ENCODE measurements at regions not wholly inside any gene's neighbourhood (a gene's known extent, or its start where the extent isn't known, plus 50 kb on each side); places are given as distances from the start of the nearest gene placed in this dataset.
"Not testable (repeated sequence)": the region's sequence is repeated elsewhere in the genome, so short reads cannot be mapped to it uniquely, and the experiment has no call there.

DNA sequence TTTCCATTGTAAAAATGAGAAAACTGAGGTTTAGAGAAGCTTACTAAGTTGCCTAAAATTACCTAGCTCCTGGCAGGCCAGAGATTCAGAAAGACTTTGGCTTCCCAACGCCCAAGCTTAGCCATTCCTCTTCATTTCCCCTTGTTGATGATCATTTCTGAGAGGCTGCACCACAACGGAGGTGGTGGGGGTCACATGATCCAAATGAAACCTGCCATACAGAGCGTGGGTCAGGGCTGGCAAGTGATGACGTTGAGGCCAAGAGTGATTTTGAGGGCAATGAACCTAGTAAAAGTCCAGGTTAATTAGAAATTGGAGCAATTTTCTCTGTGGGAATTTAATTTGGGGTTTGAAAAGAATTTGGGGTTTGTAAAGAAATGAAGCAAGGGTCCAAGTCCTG, 109.9 kb downstream of the TMEM182 start:
- no peak for DNase-seq (ENCODE audit: low spot score)

DNA sequence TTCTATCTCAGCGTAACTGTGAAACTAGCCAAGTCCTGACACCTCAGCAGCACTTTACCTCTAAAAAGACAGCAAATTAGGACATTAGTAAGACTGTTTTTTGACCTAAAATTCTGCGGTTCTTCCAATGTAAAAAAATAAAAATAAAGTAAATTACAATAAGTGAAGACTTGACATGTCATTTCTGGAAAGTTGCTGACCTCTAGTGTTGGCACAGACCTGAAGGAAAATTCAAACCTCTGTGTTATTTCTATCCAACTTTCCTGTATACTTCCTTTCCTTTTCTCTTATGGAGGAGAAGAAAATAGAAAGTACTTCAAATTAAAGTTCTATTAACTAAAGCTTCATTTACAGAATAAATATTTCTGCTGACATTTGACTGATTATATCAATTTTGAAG, 110.6 kb downstream of the TMEM182 start:
- DNase-seq (ENCODE audit: low spot score) = no peak

DNA sequence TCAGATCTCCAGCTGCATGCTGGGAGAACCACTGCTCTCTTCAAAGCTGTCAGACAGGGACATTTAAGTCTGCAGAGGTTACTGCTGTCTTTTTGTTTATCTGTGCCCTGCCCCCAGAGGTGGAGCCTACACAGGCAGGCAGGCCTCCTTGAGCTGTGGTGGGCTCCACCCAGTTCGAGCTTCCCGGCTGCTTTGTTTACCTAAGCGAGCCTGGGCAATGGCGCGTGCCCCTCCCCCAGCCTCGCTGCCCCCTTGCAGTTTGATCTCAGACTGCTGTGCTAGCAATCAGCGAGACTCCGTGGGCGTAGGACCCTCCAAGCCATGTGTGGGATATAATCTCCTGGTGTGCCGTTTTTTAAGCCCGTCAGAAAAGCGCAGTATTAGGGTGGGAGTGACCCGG, 117.7 kb downstream of the TMEM182 start:
- DNase-seq (ENCODE audit: low spot score) = not testable (repeated sequence)

DNA sequence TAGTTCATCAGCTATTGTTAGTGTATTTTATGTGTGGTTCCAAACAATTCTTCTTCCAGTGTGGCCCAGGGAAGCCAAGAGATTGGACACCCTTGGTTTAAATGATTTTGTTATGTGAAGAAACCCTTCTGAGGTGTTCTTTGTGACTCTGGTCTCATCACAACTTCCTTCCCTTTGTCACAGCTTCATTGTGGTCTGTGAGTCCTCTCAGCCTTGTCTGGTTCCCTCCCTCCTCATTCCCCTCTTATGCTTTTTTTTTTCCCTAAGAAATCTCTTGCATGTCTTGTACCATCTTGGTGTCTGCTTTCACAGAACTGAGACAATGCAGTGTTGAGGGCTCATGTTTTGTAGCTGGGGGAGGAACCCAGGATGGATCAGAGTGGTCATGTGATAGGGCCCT, 118.9 kb downstream of the TMEM182 start:
- no peak for DNase-seq (ENCODE audit: low spot score)

DNA sequence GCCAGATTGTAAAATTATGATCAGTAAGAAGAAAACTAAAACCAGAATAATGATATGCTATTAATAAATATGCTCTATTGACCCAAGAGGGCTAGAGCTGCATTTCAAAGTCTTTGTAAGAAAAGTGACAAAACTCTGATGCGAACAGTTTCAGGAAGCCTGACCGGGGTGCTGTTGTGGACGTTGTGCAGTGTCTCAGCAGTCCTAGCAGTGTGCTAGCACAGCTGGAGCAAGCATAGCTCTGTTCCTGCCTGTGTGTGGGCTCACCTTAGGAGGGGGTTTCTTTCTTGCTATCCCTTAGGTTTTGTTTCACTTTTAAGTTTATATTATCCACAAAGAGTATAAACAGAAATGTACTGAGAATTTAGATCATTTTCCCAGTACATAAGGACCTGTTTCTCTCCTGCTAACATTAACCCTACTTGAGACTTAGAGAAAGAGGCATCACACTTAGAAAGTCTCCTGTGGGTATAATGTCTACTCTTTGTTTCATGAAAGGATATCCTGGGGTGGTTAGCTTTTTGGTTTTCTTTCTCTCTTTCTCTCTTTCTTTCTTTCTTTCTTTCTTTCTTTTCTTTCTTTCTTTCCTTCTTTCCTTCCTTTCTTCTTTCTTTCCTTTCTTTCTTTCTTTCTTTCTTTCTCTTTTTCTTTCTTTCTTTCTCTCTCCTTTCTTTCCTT, 124.5 kb downstream of the TMEM182 start:
- no peak for DNase-seq (ENCODE audit: low spot score)

DNA sequence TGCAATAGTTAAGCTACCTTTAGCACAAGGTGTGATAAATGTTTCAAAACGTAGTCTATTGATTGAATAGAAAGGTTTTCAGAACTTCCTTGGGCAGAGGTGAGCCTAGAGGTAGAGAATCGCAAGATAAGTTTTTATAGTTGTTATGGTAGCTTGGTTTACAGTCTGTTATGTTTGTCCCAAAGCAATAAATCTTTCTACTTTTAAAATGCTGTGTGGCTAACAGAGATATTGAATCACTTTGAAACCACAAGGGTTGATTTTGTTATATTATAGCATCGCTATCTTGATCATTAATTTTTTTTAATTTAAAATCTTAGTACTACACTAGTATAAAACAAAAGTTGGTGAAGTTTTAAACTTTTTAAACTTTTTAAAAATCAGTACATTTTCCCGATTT, 126.7 kb downstream of the TMEM182 start:
- DNase-seq (ENCODE audit: low spot score) = no peak

DNA sequence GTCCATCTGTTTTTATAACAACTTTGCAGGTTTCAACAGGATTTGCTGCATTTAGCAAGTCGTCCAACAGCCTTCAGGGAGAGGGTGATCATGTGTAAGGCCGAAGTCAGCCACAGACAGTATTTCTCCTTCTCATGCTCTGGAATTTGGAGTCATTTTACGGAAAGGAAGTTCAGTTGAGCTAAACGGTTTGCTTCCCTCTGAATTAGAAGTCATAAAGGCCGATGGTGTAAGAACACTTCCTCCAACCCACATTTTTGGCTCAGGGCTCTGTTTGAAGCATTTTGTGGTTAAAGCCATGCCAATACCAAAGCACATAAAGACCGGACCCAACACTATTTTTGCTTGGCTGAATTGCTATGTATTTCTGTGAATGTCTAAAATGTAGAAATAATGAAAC, 129.5 kb downstream of the TMEM182 start:
- no peak for DNase-seq (ENCODE audit: low spot score)

DNA sequence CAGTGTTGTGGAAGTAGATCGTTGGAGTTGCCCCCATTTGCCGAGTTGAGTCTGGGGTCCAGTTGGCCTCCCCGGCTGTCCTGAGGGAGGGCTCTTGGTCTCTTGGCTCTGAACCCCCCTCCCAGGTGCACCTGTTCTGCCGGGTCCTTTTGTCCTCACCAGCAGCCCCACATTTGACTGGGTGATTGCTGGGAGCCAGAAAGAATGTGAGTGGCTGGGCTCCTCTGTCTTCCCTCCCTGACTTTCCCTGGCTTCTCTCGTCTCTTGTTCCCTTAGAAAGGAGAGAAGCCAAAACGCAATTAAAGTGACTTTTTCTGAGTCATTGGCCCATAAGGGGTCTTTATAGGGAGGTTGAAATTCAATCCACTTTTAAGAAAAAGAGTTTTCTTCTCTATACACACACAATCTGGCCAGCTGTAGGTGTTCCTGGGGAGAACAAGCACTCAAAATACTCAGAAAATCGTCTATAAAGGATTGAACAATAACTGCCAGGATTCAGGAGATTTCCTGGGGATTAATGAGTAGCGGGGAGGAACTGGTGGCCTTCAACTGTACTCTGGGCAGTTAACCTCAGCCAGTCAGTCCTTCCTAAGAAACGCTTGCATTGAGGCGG, 131.0 kb downstream of the TMEM182 start:
- DNase-seq (ENCODE audit: low spot score) = no peak

DNA sequence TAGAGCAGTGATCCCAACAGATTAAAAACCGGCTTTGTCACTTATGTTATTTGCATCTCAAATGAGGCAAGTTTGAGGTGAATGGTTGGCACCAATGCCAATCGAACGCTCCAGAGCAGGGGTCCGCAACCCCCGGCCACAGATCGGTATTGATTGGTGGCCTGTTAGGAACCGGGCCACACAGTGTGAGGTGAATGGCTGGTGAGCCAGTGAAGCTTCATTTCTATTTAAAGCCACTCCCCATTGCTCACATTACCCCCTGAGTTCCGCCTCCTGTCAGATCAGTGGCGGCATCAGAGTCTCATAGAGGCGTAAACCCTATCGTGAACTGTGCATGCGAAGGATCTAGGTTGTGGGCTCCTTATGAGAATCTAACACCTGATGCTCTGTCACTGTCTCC, 132.0 kb downstream of the TMEM182 start:
- no peak for DNase-seq (ENCODE audit: low spot score)

DNA sequence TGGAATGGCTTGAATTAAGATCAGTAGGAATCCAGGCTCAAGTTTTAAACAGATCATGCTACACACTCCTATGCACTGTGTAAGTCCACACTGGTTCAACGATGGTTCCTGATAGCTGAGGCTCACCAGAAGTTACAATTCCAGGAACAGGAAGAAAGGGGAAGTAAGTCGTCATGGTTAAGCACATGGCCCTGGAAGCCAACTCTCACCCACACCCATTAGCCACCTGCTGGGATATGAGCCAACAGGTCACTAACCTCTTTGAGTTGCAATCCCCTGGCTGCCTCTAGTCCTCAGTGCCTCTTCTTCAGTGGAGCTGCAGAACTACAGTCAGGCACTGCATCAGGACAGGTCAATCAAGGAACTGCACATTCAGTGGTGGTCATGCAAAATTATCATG, 133.5 kb downstream of the TMEM182 start:
- no peak for DNase-seq (ENCODE audit: low spot score)

DNA sequence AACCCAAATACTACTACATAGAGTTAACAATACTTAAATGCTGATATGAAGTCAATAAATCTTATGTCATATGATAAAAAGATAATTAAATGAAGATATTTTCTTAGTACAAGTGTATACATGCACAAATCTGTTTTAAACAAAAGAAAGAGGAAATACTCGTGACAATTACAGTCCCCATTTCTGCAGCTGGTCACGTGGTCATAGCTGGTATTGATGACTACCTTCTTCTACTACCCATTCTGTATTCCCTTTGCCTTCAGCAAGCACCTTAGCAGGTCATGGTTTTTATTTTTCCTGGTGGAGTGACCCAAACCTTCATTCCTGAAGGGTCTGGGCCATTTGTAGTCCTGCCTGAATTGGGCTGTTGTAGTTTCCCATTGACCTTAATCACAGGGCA, 147.4 kb downstream of the TMEM182 start:
- DNase-seq (ENCODE audit: low spot score) = not testable (repeated sequence)

DNA sequence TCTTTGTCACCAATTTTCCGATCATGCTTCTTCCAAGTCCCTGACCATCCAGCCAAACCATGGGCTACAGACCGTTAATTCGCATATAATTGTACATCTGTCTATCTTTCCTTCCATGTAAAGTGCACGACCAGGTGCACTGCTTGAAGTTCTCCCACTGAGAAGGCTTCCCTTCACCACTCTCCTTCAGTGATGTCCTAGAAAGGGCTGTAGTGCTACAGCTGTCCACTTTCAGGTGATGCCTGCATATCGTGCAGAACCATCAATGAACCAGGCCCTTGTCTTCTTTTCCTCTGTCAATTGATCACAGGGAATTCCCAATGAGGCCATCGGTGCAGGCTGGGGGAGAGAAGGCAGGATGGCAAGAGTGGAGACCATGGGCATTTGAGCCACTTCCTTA, 148.9 kb downstream of the TMEM182 start:
- no peak for DNase-seq (ENCODE audit: low spot score)

DNA sequence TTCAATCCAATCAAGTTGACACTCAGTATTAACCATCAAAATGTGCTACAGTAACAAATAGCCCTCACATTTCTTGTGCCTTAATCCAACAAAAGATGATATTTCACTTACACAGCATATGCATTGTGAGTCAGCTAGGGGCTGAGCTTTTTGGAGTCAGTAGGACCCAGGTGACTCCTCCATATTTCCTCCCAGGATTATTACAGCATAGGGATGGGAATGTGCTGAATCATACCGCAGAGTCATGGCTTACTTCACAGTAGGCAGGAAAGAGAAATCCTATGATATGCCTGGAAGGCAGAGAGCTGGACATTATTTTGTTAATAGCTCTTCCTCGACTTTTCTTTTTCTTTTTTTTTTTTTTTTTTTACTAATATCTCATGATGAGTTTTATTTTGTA, 153.3 kb downstream of the TMEM182 start:
- peak; percentile 8 for DNase-seq (ENCODE audit: low spot score)

DNA sequence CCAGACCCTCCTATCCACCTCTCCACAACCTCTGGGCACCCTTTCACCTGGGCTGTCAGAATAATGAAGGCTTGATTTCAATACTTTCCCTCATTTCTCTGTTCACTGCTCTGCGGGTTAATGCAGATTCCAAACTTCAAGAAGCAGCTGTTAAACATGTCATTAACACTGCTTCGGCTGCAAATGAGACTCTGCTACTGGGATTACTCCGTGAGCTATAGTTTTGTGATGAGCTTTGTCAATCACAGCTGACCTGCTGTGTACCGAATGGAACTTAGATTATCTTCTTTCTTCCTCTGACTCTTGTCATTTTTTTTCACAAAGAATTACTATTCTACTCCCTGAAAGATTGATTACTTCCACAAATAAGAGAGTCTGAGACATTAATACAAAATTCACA, 160.5 kb downstream of the TMEM182 start:
- DNase-seq (ENCODE audit: low spot score) = no peak

DNA sequence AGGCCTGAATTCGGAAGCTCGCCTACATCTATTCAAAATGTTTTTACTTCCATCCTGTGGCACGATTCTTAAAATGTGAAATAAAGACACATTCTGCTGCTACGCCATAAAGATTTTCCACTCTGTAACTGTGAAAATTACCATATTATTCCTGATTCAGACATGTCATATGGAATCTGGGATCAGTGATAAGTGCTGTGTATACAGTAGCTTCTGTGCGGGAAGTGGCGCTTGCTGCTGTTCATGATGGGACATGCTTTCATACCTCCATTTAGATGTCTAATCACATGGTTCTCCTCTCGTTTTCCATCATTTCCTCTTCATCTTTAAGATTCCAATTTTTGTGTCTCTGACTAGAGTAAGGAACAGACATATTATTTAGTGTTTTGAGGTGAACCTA, 163.2 kb downstream of the TMEM182 start:
- no peak for DNase-seq (ENCODE audit: low spot score)

DNA sequence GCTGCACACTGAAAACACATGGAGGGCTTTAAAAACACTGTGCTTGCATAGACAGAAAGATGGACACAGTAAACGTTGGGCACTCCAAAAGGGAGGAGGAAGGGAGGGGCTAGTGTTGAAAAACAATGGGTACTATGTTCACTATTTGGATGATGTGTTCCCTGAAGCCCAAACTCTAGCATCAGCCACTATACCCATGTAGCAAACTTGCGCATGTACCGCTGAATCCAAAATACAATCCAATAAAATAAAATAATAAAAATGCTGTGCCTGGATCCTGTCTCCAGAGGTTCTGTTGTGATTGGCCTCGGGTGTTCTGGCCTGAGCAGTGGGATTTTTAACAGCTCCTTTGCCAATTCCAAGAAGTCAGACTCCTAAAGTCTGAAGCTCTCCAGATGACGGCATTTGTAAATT, 166.0 kb downstream of the TMEM182 start:
- DNase-seq (ENCODE audit: low spot score) = no peak

DNA sequence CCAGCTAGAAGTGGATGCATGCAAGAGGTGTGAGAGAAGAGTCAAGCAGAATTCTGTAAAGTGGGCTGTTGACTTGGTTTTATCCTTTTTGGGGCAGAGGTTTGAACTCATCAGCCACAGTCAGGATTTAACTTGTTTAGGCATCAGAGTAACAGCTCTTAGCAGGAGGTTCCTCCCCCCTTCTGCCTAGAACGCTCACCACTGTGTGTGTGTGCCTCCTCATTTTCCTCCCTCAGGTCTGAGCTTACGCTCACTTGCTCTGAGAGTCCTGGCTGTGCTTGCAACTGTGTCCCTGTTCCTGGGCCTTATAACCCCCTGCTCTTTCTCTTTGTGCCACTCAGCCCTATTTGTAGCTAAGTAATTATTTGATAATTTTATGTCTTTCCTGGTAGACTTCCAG, 167.9 kb downstream of the TMEM182 start:
- no peak for DNase-seq (ENCODE audit: low spot score)

DNA sequence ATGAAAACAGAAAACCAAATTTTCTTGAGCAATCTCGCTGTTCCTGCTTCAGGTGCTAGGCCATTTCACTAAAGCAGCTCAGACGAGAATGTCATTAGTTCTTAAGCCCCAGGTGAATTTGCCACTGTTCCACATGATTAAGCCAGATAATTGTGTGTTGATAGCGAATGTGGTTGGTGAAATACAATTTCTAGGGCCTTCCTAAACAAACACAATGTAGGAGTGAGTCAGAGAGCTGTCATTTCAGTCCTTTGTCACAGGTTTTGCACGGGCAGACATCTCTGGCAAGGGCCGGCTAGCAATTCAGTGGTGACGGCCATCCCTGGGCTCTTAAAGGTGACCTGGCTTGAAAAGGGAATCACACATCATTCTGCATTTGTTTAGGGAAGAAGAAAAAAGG, 170.7 kb downstream of the TMEM182 start:
- DNase-seq (ENCODE audit: low spot score) = no peak

DNA sequence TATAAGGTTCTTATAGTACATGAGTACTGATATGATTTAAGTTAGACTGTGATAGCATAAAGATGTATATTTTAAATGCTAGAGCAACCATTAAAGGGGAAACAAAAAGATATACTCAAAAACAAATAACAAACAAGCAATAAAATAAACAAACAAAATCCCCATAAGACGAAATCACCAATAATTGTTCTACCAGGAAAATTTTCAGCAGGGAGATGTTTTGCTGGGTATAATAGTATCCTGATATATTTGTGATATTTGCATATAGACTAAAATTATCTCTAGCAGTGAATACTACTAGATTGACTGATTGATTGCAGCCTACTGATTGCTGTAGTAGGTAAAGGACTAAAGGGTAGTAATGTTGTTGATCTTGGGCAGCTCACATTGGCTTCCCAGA, 177.4 kb downstream of the TMEM182 start:
- DNase-seq (ENCODE audit: low spot score) = no peak

DNA sequence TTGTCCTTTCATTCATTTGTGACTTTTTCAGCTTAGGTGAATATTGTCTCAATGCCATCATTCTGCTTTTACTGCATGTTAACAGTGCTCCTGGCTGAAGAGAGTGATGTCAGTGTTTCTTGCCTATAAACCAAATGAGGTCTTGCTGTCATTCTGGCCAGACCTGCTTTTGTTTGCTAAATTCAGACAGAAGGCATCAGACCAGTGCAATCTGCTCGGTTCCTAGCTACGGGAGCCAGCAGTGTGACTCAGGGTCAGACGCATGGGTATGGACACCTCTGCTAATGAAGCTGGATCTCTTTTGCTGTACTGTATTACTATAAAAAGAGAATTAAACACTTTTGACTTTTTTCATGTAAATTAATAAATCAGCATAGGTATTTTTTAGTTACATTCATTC, 178.9 kb downstream of the TMEM182 start:
- DNase-seq (ENCODE audit: low spot score) = no peak

DNA sequence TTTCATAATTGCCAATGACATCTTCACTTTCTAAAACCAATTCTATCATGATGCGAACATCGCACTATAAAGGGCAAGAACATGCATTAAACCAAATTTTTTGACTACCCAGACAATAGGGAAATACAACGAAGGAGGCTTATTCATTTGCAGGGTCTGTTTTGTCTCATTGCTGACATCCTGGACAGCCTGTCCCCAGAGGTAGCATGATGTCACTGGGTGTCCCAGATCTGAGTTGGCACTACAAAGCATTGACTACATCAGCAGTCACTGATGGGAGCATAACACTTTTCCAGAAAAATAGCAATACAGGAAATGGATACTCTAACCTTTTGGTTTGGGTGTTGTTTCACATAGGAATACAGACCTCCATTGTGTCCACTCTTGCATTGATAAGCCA, 180.3 kb downstream of the TMEM182 start:
- no peak for DNase-seq (ENCODE audit: low spot score)

DNA sequence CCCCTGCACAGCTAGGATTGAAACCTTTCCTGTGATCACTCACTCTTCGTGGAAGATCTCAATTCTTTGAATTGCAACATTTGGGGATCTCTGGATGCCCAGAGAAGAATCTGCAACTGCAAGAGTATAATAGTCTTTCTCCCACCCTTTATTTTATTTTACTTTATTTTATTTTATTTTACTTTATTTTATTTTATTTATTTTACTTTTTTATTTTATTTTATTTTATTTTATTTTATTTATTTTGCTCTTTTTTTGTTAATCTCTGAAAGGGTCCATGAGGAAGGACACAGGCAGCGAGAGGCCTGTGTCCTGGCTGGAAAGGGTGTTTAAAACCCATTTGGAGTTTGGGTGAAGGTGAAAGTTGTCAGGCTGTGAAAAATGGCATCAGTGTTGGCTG, 181.4 kb downstream of the TMEM182 start:
- DNase-seq (ENCODE audit: low spot score) = no peak

DNA sequence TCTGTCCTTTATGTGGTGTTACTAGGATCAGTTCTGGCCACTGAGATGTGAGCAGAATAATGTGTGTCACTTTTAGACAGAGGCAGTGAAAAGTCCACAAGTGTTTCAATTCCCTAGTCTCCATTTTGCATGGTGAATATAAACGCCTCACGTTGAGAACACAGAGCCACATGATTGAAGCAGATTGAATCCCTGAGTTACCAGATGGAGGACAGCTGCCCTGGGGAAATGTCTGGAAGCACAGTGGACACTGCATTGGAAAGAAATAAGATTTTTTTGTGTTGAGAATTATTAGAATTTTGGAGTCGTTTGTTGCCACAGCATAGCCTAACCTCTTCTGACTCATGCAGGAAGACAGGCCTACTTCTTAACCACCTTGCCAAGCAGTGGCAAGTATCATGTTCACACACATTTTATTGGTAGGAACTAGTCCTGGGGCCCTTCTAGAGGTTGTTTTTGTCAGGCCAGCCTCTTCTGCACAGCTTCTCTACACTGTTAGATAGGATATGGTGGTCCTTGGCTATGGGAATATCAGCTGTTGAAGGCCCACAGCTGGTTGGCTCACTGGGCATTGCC, 188.6 kb downstream of the TMEM182 start:
- no peak for DNase-seq (ENCODE audit: low spot score)

DNA sequence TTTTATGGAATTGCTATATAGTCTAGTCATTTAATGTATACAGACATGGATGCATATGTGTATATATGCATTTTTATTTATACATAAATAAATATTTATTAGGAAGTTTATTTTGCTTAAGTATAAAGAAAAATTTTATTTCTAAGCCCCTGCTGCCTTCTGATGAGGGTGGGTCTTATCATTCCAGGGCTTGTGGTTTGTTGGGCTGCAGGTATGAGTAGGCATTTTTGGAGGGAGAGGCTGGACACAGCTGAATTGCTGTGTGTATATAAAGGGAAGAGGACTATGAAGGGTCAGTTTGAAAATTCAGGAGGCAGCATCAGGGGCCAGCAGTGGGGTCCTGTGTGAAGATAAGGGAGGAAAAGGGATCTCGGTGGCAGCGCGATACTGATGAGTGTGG, 189.4 kb downstream of the TMEM182 start:
- no peak for DNase-seq (ENCODE audit: low spot score)
